Hepatocyte (in vitro differentiated cells): ENCODE measurements at regions not wholly inside any gene's neighbourhood (a gene's known extent, or its start where the extent isn't known, plus 50 kb on each side); places are given as distances from the start of the nearest gene placed in this dataset.
"Not testable (repeated sequence)": the region's sequence is repeated elsewhere in the genome, so short reads cannot be mapped to it uniquely, and the experiment has no call there.

ENCODE experiments used
- EZH2 ChIP-seq: fragments of 200-600 bp; sonication (generic); IDR thresholded peaks from 2 replicates; pipeline ENCODE4 v1.6.1; 2016; ENCODE audit warnings: antibody characterized with exemption, mild to moderate bottlenecking, borderline replicate concordance
- EZH2phosphoT487 ChIP-seq: fragments of 200-600 bp; sonication (generic); IDR thresholded peaks from one replicate; pipeline ENCODE4 v1.6.1; 2018; ENCODE audit warnings: antibody characterized with exemption, mild to moderate bottlenecking, low read depth, moderate library complexity; ENCODE audit not compliant: unreplicated experiment, severe bottlenecking
- TF ChIP-seq, protein P1 (sequence below): fragments of 200-600 bp; sonication (generic); IDR thresholded peaks from 2 replicates; pipeline ENCODE4 v1.5.1; 2016; ENCODE audit warnings: antibody characterized with exemption, mild to moderate bottlenecking; ENCODE audit not compliant: poor library complexity

DNA sequence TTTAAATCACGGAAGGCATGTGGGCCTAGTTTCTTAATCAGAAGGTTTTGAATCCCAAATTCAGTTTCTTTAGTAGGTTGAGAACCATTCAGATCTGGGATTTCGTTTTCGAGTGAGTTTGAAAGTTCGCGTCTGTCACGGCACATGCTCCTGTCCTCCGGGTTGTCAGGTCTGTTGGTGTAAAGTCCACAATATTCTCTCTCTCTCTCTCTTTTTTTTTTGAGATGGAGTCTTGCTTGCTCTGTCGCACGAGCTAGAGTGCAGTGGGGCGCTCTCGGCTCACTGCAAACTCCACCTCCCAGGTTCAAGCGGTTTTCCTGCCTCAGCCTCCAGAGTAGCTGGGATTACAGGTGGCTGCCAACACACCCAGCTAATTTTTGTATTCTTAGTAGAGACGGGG, 4390.6 kb upstream of the TPTE start:
- TF ChIP-seq, protein P1, sequence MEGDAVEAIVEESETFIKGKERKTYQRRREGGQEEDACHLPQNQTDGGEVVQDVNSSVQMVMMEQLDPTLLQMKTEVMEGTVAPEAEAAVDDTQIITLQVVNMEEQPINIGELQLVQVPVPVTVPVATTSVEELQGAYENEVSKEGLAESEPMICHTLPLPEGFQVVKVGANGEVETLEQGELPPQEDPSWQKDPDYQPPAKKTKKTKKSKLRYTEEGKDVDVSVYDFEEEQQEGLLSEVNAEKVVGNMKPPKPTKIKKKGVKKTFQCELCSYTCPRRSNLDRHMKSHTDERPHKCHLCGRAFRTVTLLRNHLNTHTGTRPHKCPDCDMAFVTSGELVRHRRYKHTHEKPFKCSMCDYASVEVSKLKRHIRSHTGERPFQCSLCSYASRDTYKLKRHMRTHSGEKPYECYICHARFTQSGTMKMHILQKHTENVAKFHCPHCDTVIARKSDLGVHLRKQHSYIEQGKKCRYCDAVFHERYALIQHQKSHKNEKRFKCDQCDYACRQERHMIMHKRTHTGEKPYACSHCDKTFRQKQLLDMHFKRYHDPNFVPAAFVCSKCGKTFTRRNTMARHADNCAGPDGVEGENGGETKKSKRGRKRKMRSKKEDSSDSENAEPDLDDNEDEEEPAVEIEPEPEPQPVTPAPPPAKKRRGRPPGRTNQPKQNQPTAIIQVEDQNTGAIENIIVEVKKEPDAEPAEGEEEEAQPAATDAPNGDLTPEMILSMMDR, result not testable (repeated sequence)
- not testable (repeated sequence) for TF ChIP-seq EZH2, EZH2phosphoT487
